Panc1 (cell line): ENCODE measurements at regions not wholly inside any gene's neighbourhood (a gene's known extent, or its start where the extent isn't known, plus 50 kb on each side); places are given as distances from the start of the nearest gene placed in this dataset.

Experiments
- ATAC-seq: fragments of 200-7000 bp; cut with Tn5 transposase; 2 replicates; pipeline ENCODE4 v1.9.1; 2020; ENCODE audit warnings: mild to moderate bottlenecking, moderate library complexity
- BruUV-seq: library from RNA; stranded (reverse); fragments of 400-500 nt; replicated peaks from 2 replicates; lab custom pipeline; 2021; lab: Mats Ljungman, UMichigan
- CTCF ChIA-PET: fragments of 300-600 bp; sonication (Branson Sonifier 250); formaldehyde crosslinking; loops from one replicate; lab custom pipeline; 2022; ENCODE audit warnings: antibody characterized with exemption; lab: Charles Lee
- POLR2A ChIA-PET: fragments of 300-600 bp; sonication (Branson Sonifier 250); formaldehyde crosslinking; loops from one replicate; lab custom pipeline; 2022; ENCODE audit warnings: antibody characterized with exemption; lab: Charles Lee
- DNase-seq: peaks from one replicate; pipeline ENCODE4 v3.0.0-alpha.2; 2010; ENCODE audit warnings: low read depth, low spot score
- H3K27ac ChIP-seq: 2 replicates; pipeline ENCODE4 v1.5.1; 2011; ENCODE audit warnings: mild to moderate bottlenecking, low read length, inconsistent platforms
- H3K27me3 ChIP-seq: fragments of 200-500 bp; sonication (Bioruptor generic); 2 replicates; pipeline ENCODE4 v1.6.0; 2014; ENCODE audit warnings: low read length, inconsistent platforms; ENCODE audit not compliant: control insufficient read depth, insufficient read depth
- H3K36me3 ChIP-seq: fragments of 200-500 bp; sonication (Bioruptor generic); 2 replicates; pipeline ENCODE4 v1.5.1; 2014; ENCODE audit warnings: inconsistent platforms, mild to moderate bottlenecking, low read length, moderate library complexity; ENCODE audit not compliant: control insufficient read depth, insufficient read depth
- H3K4me1 ChIP-seq: 2 replicates; pipeline ENCODE4 v1.5.1; 2011; ENCODE audit warnings: inconsistent platforms, mild to moderate bottlenecking, low read length, moderate library complexity; ENCODE audit not compliant: control insufficient read depth, insufficient read depth
- H3K4me3 ChIP-seq, 2 experiments: 2 replicates each; pipeline ENCODE4 v1.5.1; 2011 to 2012; ENCODE audit warnings: low read depth in 2 of 2, low read length in 2 of 2, mild to moderate bottlenecking in 2 of 2, inconsistent platforms in 1 of 2, moderate library complexity in 1 of 2
- H3K9me3 ChIP-seq: fragments of 200-500 bp; sonication (Bioruptor generic); 2 replicates; pipeline ENCODE4 v1.5.1; 2014; ENCODE audit warnings: low read depth, mild to moderate bottlenecking, inconsistent platforms, low read length, moderate library complexity; ENCODE audit not compliant: control insufficient read depth, insufficient read depth
- POLR2AphosphoS5 ChIP-seq: IDR thresholded peaks from 2 replicates; pipeline ENCODE4 v1.6.1; 2012; ENCODE audit warnings: mild to moderate bottlenecking, low read depth, low read length, moderate library complexity
- REST ChIP-seq, 2 experiments: IDR thresholded peaks; 2 replicates each; pipeline ENCODE4 v1.6.1; 2011 to 2012; ENCODE audit warnings: low read depth in 2 of 2, control low read depth in 1 of 2, low read length in 1 of 2, mild to moderate bottlenecking in 1 of 2, moderate library complexity in 1 of 2; ENCODE audit not compliant: insufficient read depth in 1 of 2
- SIN3A ChIP-seq: IDR thresholded peaks from 2 replicates; pipeline ENCODE4 v1.6.1; 2012; ENCODE audit warnings: low read depth, mild to moderate bottlenecking, low read length, moderate library complexity, borderline replicate concordance; ENCODE audit not compliant: insufficient read depth
- TCF7L2 ChIP-seq: IDR thresholded peaks from 2 replicates; pipeline ENCODE4 v1.6.1; 2011; ENCODE audit warnings: mild to moderate bottlenecking, low read depth, low read length, inconsistent platforms
- in situ Hi-C: cut with HindIII; loops from 2 replicates; pipeline ENCODE4 v1.10.0; 2016; ENCODE audit warnings: low sequenced_read_pairs, low pct_unique_long_range_greater_than_20kb
- intact Hi-C: fragments of 100-400 bp; cut with micrococcal nuclease; formaldehyde crosslinking; loops from one replicate; pipeline ENCODE4 v1.10.0; 2022; ENCODE audit not compliant: unreplicated experiment
- TF ChIP-seq, protein P1 (sequence below): fragments of 450-650 bp; IDR thresholded peaks from 2 replicates; pipeline ENCODE4 v1.5.1; 2017; ENCODE audit warnings: mild to moderate bottlenecking

- ChIA-PET POLR2A (no interaction called here), CTCF (no interaction called here)
- no peak overlapping the region for H3K27ac ChIP-seq
- BruUV-seq = no TSS peak
- DNase-seq (no peak), ATAC-seq (no peak)
- H3K9me3 ChIP-seq = no peaks in the 10 kb centered on the region
- no peaks in the 10 kb centered on the region for H3K4me1 ChIP-seq
- no peak overlapping the region for H3K4me3 ChIP-seq
- in situ Hi-C loops (no loop called here), intact Hi-C loops (no loop called here)
- H3K27me3 ChIP-seq = no peaks in the 10 kb centered on the region
- no peak for TF ChIP-seq REST (IDR thresholded peaks at IDR 0.05; ENCODE audit: insufficient read depth in 1 of 2, low read depth in 2 of 2, low read length in 1 of 2)
- H3K36me3 ChIP-seq = no peaks in the 10 kb centered on the region
Observed at GRCh38 chr2:155418753-155419152, 720.3 kb downstream of the KCNJ3 start.

GRCh38 chr2:155412598-155412997, 714.1 kb downstream of the KCNJ3 start:
- Histone ChIP-seq H3K36me3 (no peaks in the 10 kb centered on the region), H3K9me3 (no peaks in the 10 kb centered on the region), H3K4me1 (no peaks in the 10 kb centered on the region), H3K27me3 (no peaks in the 10 kb centered on the region), H3K4me3 (no peak overlapping the region), H3K27ac (no peak overlapping the region)
- in situ Hi-C loops (no loop called here), intact Hi-C loops (no loop called here)
- CTCF ChIA-PET = no interaction called here
- TF ChIP-seq TCF7L2 = no peak
- TF ChIP-seq REST (IDR thresholded peaks at IDR 0.05; ENCODE audit: insufficient read depth in 1 of 2, low read depth in 2 of 2, low read length in 1 of 2) = no peak
- TF ChIP-seq, protein P1, sequence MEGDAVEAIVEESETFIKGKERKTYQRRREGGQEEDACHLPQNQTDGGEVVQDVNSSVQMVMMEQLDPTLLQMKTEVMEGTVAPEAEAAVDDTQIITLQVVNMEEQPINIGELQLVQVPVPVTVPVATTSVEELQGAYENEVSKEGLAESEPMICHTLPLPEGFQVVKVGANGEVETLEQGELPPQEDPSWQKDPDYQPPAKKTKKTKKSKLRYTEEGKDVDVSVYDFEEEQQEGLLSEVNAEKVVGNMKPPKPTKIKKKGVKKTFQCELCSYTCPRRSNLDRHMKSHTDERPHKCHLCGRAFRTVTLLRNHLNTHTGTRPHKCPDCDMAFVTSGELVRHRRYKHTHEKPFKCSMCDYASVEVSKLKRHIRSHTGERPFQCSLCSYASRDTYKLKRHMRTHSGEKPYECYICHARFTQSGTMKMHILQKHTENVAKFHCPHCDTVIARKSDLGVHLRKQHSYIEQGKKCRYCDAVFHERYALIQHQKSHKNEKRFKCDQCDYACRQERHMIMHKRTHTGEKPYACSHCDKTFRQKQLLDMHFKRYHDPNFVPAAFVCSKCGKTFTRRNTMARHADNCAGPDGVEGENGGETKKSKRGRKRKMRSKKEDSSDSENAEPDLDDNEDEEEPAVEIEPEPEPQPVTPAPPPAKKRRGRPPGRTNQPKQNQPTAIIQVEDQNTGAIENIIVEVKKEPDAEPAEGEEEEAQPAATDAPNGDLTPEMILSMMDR = no peak
- no peak for TF ChIP-seq SIN3A
- no peak for TF ChIP-seq POLR2AphosphoS5
- ATAC-seq (no peak), DNase-seq (no peak)
- no TSS peak for BruUV-seq
- POLR2A ChIA-PET = no interaction called here
